ENCODE measurements at regions not wholly inside any gene's neighbourhood (a gene's known extent, or its start where the extent isn't known, plus 50 kb on each side); places are given as distances from the start of the nearest gene placed in this dataset.

DNA sequence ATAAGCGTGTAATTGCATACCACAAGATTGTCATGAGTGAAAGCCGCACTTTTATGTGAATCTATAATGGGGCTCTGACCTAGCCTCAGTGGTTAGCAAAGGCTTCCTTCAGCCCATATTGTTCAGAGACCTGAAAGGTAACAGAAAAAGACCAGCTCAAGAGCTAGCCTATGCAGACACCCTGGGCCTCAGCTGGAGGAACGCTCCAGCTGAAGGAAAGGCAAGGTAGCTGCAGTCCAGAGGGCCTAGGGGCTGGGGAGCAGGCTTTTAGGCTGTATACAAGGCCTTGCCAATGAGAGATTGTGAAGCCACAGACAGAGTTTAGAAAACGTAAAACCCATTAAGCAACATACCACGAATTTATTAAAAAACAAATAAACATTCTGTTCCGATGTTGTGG is 246.6 kb upstream of the GHITM start:
- H3K36me3 Mint-ChIP-seq (ENCODE audit: unreplicated experiment): no peaks in the 10 kb centered on the region
- DNase-seq: no peak
- H3K27ac Mint-ChIP-seq (ENCODE audit: unreplicated experiment): no peak overlapping the region
- no peaks in the 10 kb centered on the region for H3K4me1 Mint-ChIP-seq (ENCODE audit: low read depth, unreplicated experiment)
- no peaks in the 10 kb centered on the region for H3K27me3 Mint-ChIP-seq (ENCODE audit: unreplicated experiment)
- no peak overlapping the region for H3K4me3 Mint-ChIP-seq (ENCODE audit: unreplicated experiment)
- H3K9me3 Mint-ChIP-seq (ENCODE audit: unreplicated experiment): peaks cover 2% of the 10 kb centered on the region
- TF ChIP-seq, protein P1, sequence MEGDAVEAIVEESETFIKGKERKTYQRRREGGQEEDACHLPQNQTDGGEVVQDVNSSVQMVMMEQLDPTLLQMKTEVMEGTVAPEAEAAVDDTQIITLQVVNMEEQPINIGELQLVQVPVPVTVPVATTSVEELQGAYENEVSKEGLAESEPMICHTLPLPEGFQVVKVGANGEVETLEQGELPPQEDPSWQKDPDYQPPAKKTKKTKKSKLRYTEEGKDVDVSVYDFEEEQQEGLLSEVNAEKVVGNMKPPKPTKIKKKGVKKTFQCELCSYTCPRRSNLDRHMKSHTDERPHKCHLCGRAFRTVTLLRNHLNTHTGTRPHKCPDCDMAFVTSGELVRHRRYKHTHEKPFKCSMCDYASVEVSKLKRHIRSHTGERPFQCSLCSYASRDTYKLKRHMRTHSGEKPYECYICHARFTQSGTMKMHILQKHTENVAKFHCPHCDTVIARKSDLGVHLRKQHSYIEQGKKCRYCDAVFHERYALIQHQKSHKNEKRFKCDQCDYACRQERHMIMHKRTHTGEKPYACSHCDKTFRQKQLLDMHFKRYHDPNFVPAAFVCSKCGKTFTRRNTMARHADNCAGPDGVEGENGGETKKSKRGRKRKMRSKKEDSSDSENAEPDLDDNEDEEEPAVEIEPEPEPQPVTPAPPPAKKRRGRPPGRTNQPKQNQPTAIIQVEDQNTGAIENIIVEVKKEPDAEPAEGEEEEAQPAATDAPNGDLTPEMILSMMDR (IDR thresholded peaks at IDR 0.05; ENCODE audit: partially characterized antibody, unreplicated experiment): no peak

DNA sequence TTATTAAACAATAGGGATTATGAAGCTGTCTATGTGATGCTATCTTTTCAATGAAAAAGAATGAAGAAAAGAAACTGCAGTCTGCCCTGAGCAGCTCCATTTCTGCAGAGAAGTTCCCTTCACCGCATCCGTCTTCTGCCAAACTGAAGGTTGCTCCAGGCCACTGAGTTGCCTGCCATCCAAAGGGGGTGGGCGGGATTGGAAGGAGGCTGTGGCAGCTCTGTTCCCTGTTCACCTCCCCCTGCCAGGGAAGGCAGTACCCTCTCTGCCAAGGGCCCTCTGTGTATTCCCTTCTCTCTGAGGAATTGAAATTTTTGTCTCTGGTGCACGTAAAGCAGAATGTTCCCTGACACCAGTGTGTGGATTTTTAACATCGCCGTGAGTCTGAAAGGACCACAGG is 243.1 kb upstream of the GHITM start:
- TF ChIP-seq, protein P1 (IDR thresholded peaks at IDR 0.05; ENCODE audit: partially characterized antibody, unreplicated experiment): no peak
- H3K36me3 Mint-ChIP-seq (ENCODE audit: unreplicated experiment): no peaks in the 10 kb centered on the region
- no peaks in the 10 kb centered on the region for H3K27me3 Mint-ChIP-seq (ENCODE audit: unreplicated experiment)
- no peak overlapping the region for H3K4me3 Mint-ChIP-seq (ENCODE audit: unreplicated experiment)
- peaks cover 6% of the 10 kb centered on the region for H3K9me3 Mint-ChIP-seq (ENCODE audit: unreplicated experiment)
- no peak overlapping the region for H3K27ac Mint-ChIP-seq (ENCODE audit: unreplicated experiment)
- no peak for DNase-seq
- H3K4me1 Mint-ChIP-seq (ENCODE audit: low read depth, unreplicated experiment): no peaks in the 10 kb centered on the region

DNA sequence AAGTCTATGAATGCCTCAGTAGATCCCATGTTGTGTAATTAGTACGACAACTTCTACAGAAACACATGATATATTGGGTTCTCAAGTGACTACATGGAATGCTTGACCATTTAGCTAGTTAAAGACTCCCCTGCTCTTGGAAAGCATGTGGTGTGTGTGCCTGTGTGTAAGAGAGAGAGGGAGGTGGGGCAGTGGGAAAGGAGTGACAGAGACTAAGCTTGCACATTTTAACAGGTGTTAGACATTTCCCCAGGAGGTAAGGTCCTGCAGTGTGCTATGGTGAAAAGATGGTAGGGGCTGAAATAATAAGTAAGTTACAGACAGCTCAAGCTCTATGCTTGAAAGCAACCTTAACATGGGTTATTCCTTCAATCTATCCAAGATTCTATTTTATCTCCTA is 241.7 kb upstream of the GHITM start:
- peaks cover 8% of the 10 kb centered on the region for H3K9me3 Mint-ChIP-seq (ENCODE audit: unreplicated experiment)
- TF ChIP-seq, protein P1 (IDR thresholded peaks at IDR 0.05; ENCODE audit: partially characterized antibody, unreplicated experiment): no peak
- H3K27ac Mint-ChIP-seq (ENCODE audit: unreplicated experiment): no peak overlapping the region
- no peaks in the 10 kb centered on the region for H3K36me3 Mint-ChIP-seq (ENCODE audit: unreplicated experiment)
- no peak for DNase-seq
- H3K4me1 Mint-ChIP-seq (ENCODE audit: low read depth, unreplicated experiment): no peaks in the 10 kb centered on the region
- H3K4me3 Mint-ChIP-seq (ENCODE audit: unreplicated experiment): no peak overlapping the region
- no peaks in the 10 kb centered on the region for H3K27me3 Mint-ChIP-seq (ENCODE audit: unreplicated experiment)

DNA sequence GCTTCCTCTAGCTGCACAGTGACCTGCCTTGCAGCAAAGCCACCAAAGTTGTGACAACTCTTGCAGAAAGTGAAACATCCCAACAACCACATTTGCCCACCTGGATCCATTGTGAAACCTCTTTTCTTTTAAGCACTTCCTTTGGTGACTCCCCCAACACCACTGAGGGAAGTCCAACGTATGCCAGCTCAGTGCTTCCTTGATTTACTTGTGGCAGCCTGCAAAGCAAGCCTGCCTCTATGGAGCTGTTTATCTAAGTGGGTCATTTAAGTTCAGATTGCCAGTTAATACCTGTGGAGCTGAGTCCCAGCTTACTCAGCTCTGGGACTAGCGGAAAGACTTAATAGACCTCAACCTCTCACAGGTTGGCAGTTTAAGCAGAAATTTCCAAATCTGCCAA is 230.8 kb upstream of the GHITM start:
- H3K27ac Mint-ChIP-seq (ENCODE audit: unreplicated experiment): no peak overlapping the region
- H3K27me3 Mint-ChIP-seq (ENCODE audit: unreplicated experiment): peaks cover 3% of the 10 kb centered on the region
- no peak overlapping the region for H3K4me3 Mint-ChIP-seq (ENCODE audit: unreplicated experiment)
- no peaks in the 10 kb centered on the region for H3K36me3 Mint-ChIP-seq (ENCODE audit: unreplicated experiment)
- H3K9me3 Mint-ChIP-seq (ENCODE audit: unreplicated experiment): peaks cover 3% of the 10 kb centered on the region
- DNase-seq: no peak
- no peaks in the 10 kb centered on the region for H3K4me1 Mint-ChIP-seq (ENCODE audit: low read depth, unreplicated experiment)
- TF ChIP-seq, protein P1 (IDR thresholded peaks at IDR 0.05; ENCODE audit: partially characterized antibody, unreplicated experiment): no peak

DNA sequence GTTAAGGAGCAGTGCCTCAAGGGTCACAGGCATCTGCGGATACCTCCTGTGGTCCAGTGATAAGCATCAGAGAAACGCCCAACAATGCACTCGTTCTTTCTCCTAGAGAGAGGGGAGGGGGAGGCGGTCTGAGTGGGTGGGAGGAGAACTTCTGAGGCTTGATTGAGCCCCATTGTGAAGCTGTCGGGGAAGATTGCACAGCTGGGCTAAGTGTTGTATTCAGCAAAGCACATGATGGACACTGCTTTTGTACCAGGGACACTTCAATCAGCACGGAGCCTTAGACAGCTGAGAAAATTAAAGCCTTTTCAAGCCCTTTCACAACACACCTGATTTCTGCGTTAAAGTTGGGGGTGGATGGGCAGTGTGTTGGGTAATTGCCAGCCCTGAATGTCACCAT is 230.3 kb upstream of the GHITM start:
- Mint-ChIP-seq H3K4me3 (ENCODE audit: unreplicated experiment) (no peak overlapping the region), H3K9me3 (ENCODE audit: unreplicated experiment) (peaks cover 3% of the 10 kb centered on the region), H3K36me3 (ENCODE audit: unreplicated experiment) (no peaks in the 10 kb centered on the region), H3K27ac (ENCODE audit: unreplicated experiment) (no peak overlapping the region), H3K4me1 (ENCODE audit: low read depth, unreplicated experiment) (no peaks in the 10 kb centered on the region), H3K27me3 (ENCODE audit: unreplicated experiment) (peaks cover 3% of the 10 kb centered on the region)
- TF ChIP-seq, protein P1 (IDR thresholded peaks at IDR 0.05; ENCODE audit: partially characterized antibody, unreplicated experiment): no peak
- DNase-seq: no peak

Measured in glutamatergic neuron (in vitro differentiated cells).